ENCODE measurements at regions not wholly inside any gene's neighbourhood (a gene's known extent, or its start where the extent isn't known, plus 50 kb on each side); places are given as distances from the start of the nearest gene placed in this dataset.
"Not testable (repeated sequence)": the region's sequence is repeated elsewhere in the genome, so short reads cannot be mapped to it uniquely, and the experiment has no call there.

GRCh38 chrX:148284056-148284455 is 216.4 kb upstream of the AFF2 start:
- no peak overlapping the region for H3K4me3 ChIP-seq (ENCODE audit: low read depth, low read length)
- no peak for DNase-seq (ENCODE audit: low read depth)
- TF ChIP-seq MYC (IDR thresholded peaks at IDR 0.05; ENCODE audit: low read depth, low read length) = no peak
- no peak for TF ChIP-seq CTCF (IDR thresholded peaks at IDR 0.05; ENCODE audit: low read depth, low read length)
- TF ChIP-seq POLR2A (IDR thresholded peaks at IDR 0.05; ENCODE audit: extremely low read depth, insufficient read length) = no peak
- TF ChIP-seq MAX (IDR thresholded peaks at IDR 0.05; ENCODE audit: low read depth, low read length) = no peak

GRCh38 chrX:148284821-148285220 is 215.6 kb upstream of the AFF2 start:
- no peak for TF ChIP-seq MYC (IDR thresholded peaks at IDR 0.05; ENCODE audit: low read depth, low read length)
- no peak for TF ChIP-seq POLR2A (IDR thresholded peaks at IDR 0.05; ENCODE audit: extremely low read depth, insufficient read length)
- no peak for TF ChIP-seq MAX (IDR thresholded peaks at IDR 0.05; ENCODE audit: low read depth, low read length)
- TF ChIP-seq CTCF (IDR thresholded peaks at IDR 0.05; ENCODE audit: low read depth, low read length) = no peak
- no peak overlapping the region for H3K4me3 ChIP-seq (ENCODE audit: low read depth, low read length)
- DNase-seq (ENCODE audit: low read depth) = no peak

GRCh38 chrX:148288451-148288850 is 212.0 kb upstream of the AFF2 start:
- TF ChIP-seq POLR2A (IDR thresholded peaks at IDR 0.05; ENCODE audit: extremely low read depth, insufficient read length) = no peak
- TF ChIP-seq MYC (IDR thresholded peaks at IDR 0.05; ENCODE audit: low read depth, low read length) = no peak
- no peak for TF ChIP-seq CTCF (IDR thresholded peaks at IDR 0.05; ENCODE audit: low read depth, low read length)
- TF ChIP-seq MAX (IDR thresholded peaks at IDR 0.05; ENCODE audit: low read depth, low read length) = no peak
- no peak for DNase-seq (ENCODE audit: low read depth)
- no peak overlapping the region for H3K4me3 ChIP-seq (ENCODE audit: low read depth, low read length)

- H3K4me3 ChIP-seq (ENCODE audit: low read depth, low read length) = no peak overlapping the region
- no peak for TF ChIP-seq CTCF (IDR thresholded peaks at IDR 0.05; ENCODE audit: low read depth, low read length)
- no peak for DNase-seq (ENCODE audit: low read depth)
These were observed 210.4 kb upstream of the AFF2 start for GRCh38 chrX:148290041-148290440.

- no peak overlapping the region for H3K4me3 ChIP-seq (ENCODE audit: low read depth, low read length)
- DNase-seq (ENCODE audit: low read depth) = no peak
- no peak for TF ChIP-seq MAX (IDR thresholded peaks at IDR 0.05; ENCODE audit: low read depth, low read length)
- no peak for TF ChIP-seq POLR2A (IDR thresholded peaks at IDR 0.05; ENCODE audit: extremely low read depth, insufficient read length)
- TF ChIP-seq CTCF (IDR thresholded peaks at IDR 0.05; ENCODE audit: low read depth, low read length) = no peak
- TF ChIP-seq MYC (IDR thresholded peaks at IDR 0.05; ENCODE audit: low read depth, low read length) = no peak
These were observed 209.5 kb upstream of the AFF2 start for GRCh38 chrX:148290931-148291330.

- TF ChIP-seq MYC (IDR thresholded peaks at IDR 0.05; ENCODE audit: low read depth, low read length) = no peak
- TF ChIP-seq CTCF (IDR thresholded peaks at IDR 0.05; ENCODE audit: low read depth, low read length) = no peak
- no peak for TF ChIP-seq POLR2A (IDR thresholded peaks at IDR 0.05; ENCODE audit: extremely low read depth, insufficient read length)
- no peak for TF ChIP-seq MAX (IDR thresholded peaks at IDR 0.05; ENCODE audit: low read depth, low read length)
- no peak overlapping the region for H3K4me3 ChIP-seq (ENCODE audit: low read depth, low read length)
- DNase-seq (ENCODE audit: low read depth) = peak; percentile 21
These were observed 201.7 kb upstream of the AFF2 start for GRCh38 chrX:148298737-148299136.

- not testable (repeated sequence) for H3K4me3 ChIP-seq (ENCODE audit: low read depth, low read length); DNase-seq (ENCODE audit: low read depth)
These were observed 195.2 kb upstream of the AFF2 start for GRCh38 chrX:148305214-148305613.

Data from NB4 (cell line).